Lung (tissue), 11 donors: ENCODE measurements at regions not wholly inside any gene's neighbourhood (a gene's known extent, or its start where the extent isn't known, plus 50 kb on each side); places are given as distances from the start of the nearest gene placed in this dataset.
"Not testable (repeated sequence)": the region's sequence is repeated elsewhere in the genome, so short reads cannot be mapped to it uniquely, and the experiment has no call there.

Source experiments
- ATAC-seq: fragments of 200-7000 bp; cut with Tn5 transposase; one replicate; pipeline ENCODE4 v1.9.1; 2020; ENCODE audit warnings: moderate number of reproducible peaks; ENCODE audit not compliant: insufficient read depth, low FRiP score
- DNase-seq, 3 donors: peaks; one replicate each; pipeline ENCODE4 v3.0.0-alpha.2; 2013 to 2017
- H3K27ac ChIP-seq, 2 donors: one replicate each; pipeline ENCODE4 v1.5.1; 2013; ENCODE audit warnings: mild to moderate bottlenecking in 2 of 2, moderate library complexity in 2 of 2, control low read depth in 1 of 2, inconsistent platforms in 1 of 2, low read depth in 1 of 2, low read length in 1 of 2
- H3K27me3 ChIP-seq, 3 donors: one replicate each; pipeline ENCODE4 v1.5.1; 2013; ENCODE audit warnings: low read length in 2 of 3; ENCODE audit not compliant: control insufficient read depth in 3 of 3, insufficient read depth in 3 of 3
- H3K36me3 ChIP-seq, 4 donors: one replicate each; pipeline ENCODE4 v1.5.1; 2013; ENCODE audit warnings: low read length in 4 of 4, mild to moderate bottlenecking in 1 of 4, moderate library complexity in 1 of 4; ENCODE audit not compliant: control insufficient read depth in 4 of 4, insufficient read depth in 4 of 4
- H3K4me1 ChIP-seq, 5 donors: one replicate each; pipeline ENCODE4 v1.5.1; 2013; ENCODE audit warnings: low read length in 5 of 5, mild to moderate bottlenecking in 2 of 5, moderate library complexity in 1 of 5; ENCODE audit not compliant: control insufficient read depth in 5 of 5, insufficient read depth in 5 of 5
- H3K4me3 ChIP-seq: one replicate; pipeline ENCODE4 v1.5.1; 2013; ENCODE audit warnings: mild to moderate bottlenecking, control low read depth, moderate library complexity
- H3K9ac ChIP-seq, 2 donors: one replicate each; pipeline ENCODE4 v1.5.1; 2013; ENCODE audit warnings: low read length in 2 of 2, control low read depth in 1 of 2; ENCODE audit not compliant: insufficient read depth in 1 of 2
- H3K9me3 ChIP-seq, 4 donors: one replicate each; pipeline ENCODE4 v1.5.1; 2013; ENCODE audit warnings: low read length in 3 of 4, mild to moderate bottlenecking in 1 of 4, moderate library complexity in 1 of 4; ENCODE audit not compliant: control insufficient read depth in 4 of 4, insufficient read depth in 3 of 4
- whole genome bisulfite sequencing, 2 donors: extraction: QIAGEN DNeasy Blood & Tissue Kit; methylation state at CpG; one replicate each; pipeline ENCODE4 v1.1.7; 2013; 5-methylcytosine and 5-hydroxymethylcytosine counted together
- TF ChIP-seq, protein P1 (sequence below): IDR thresholded peaks from 2 replicates; pipeline ENCODE4 v1.5.1; 2012; ENCODE audit warnings: mild to moderate bottlenecking; ENCODE audit errors: control extremely low read depth, extremely low read depth
- donor health status: control.
- donor health status: control.
- donor health status: Bipolar disorder and iron deficiency.
- donor health status: healthy.
- donor health status: DM: yes; HTN: yes; CAD: no.

DNA sequence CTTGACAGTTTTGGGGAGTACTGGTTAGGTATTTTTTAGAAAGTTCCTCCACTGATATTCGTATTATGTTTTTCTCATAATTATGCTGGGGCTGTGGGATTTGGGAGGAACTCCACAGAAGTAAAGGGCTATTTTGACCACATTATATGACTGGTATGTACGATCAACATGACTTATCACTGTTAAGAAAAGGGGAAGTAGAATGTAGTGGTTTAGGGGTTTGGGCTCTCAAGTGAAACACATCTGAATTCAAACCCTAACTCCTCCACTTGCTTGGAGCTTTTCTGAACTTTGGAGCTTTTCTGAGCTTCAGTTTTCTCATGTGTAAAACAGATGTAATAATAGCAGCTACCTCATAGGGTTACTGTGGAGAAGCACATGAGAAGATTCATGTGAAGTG lies 96.4 kb upstream of the C1GALT1C1 start:
- no peak for ATAC-seq

DNA sequence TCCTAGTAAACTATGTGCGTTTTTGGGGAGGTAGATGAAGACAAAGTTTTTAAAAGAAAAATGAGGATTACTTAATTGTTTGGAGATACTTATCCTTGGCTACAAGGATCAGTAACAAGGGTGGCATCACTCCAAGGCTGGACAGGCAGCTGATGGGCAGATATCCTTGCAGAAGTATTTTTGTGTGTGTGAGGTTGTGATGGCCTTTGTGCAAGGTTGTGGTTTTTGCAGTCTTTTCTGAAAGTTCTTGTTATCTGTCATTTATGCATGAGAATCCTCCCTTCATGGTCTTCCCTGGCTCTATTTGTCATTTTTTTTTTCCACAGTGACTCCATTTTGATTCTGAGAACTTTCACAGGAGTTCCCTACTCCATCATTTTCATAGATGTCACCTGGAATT lies 96.0 kb upstream of the C1GALT1C1 start:
- Histone ChIP-seq H3K4me3 (no peak overlapping the region), H3K36me3 (no peaks in the 10 kb centered on the region), H3K9me3 (no peaks in the 10 kb centered on the region), H3K9ac (no peak overlapping the region), H3K27me3 (no peaks in the 10 kb centered on the region), H3K27ac (no peak overlapping the region), H3K4me1 (no peaks in the 10 kb centered on the region)
- WGBS, 2 donors: 66 to 94% methylated on average over 1 of the region's 1 CpG
- no peak for DNase-seq
- no peak for ATAC-seq
- TF ChIP-seq, protein P1, sequence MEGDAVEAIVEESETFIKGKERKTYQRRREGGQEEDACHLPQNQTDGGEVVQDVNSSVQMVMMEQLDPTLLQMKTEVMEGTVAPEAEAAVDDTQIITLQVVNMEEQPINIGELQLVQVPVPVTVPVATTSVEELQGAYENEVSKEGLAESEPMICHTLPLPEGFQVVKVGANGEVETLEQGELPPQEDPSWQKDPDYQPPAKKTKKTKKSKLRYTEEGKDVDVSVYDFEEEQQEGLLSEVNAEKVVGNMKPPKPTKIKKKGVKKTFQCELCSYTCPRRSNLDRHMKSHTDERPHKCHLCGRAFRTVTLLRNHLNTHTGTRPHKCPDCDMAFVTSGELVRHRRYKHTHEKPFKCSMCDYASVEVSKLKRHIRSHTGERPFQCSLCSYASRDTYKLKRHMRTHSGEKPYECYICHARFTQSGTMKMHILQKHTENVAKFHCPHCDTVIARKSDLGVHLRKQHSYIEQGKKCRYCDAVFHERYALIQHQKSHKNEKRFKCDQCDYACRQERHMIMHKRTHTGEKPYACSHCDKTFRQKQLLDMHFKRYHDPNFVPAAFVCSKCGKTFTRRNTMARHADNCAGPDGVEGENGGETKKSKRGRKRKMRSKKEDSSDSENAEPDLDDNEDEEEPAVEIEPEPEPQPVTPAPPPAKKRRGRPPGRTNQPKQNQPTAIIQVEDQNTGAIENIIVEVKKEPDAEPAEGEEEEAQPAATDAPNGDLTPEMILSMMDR: no peak

More for the DNA sequence above, 96.4 kb upstream of the C1GALT1C1 start:
- Histone ChIP-seq H3K4me1 (no peaks in the 10 kb centered on the region), H3K27ac (no peak overlapping the region), H3K9ac (no peak overlapping the region), H3K27me3 (no peaks in the 10 kb centered on the region), H3K36me3 (no peaks in the 10 kb centered on the region), H3K4me3 (no peak overlapping the region), H3K9me3 (no peaks in the 10 kb centered on the region)
- 35 to 53% methylated on average over 2 of the region's 2 CpGs for WGBS, 2 donors
- TF ChIP-seq, protein P1: no peak
- no peak for DNase-seq

DNA sequence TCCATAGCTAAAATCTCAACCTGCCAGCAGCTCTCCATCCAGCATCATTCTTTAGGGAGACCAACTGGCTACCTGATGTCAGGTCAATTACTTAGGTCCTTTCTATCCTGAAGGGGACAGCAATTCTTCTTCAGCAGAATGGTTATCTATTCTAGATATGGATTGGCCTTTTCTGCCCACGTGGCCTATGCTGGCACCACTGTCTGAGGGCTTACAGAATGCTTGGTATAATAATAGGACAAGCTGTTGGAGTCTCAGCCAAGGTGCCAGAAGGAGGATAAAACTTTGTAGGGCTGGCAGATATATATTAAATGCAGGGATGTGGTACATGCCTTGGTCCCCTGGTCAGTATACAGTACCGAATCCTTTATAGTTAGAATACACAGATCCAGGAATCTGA lies 89.8 kb upstream of the C1GALT1C1 start:
- no peak overlapping the region for H3K9ac ChIP-seq
- no peak overlapping the region for H3K4me3 ChIP-seq
- no peaks in the 10 kb centered on the region for H3K36me3 ChIP-seq
- no peaks in the 10 kb centered on the region for H3K27me3 ChIP-seq
- ATAC-seq: no peak
- WGBS, 2 donors: 66 to 77% methylated on average over 2 of the region's 2 CpGs
- DNase-seq: no peak
- no peak overlapping the region for H3K27ac ChIP-seq
- H3K9me3 ChIP-seq: no peaks in the 10 kb centered on the region
- TF ChIP-seq, protein P1: no peak
- no peaks in the 10 kb centered on the region for H3K4me1 ChIP-seq

DNA sequence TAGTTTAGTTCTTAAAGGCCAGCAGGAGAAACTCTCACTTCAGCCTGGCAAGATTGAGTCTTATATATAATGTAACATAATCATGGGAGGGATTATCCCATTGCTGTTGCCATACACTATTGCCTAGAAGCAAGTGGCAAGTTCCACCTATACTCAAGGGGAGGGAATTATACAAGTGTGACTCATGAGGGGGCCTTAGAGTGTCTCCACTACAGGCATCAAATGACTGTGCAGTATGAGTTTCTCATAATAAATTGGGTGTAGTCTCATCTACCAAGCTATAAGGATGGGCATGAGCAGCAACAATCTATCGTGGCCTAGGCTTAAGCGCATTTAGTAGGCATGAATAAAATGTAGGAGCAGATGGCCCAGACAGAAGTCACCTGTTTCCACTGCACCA lies 89.1 kb upstream of the C1GALT1C1 start:
- Histone ChIP-seq H3K27me3 (no peaks in the 10 kb centered on the region), H3K4me1 (no peaks in the 10 kb centered on the region), H3K36me3 (no peaks in the 10 kb centered on the region), H3K9me3 (no peaks in the 10 kb centered on the region), H3K4me3 (no peak overlapping the region), H3K9ac (no peak overlapping the region), H3K27ac (no peak overlapping the region)
- no peak for DNase-seq
- WGBS, 2 donors: 93 to 96% methylated on average over 2 of the region's 2 CpGs
- TF ChIP-seq, protein P1: no peak
- ATAC-seq: no peak

DNA sequence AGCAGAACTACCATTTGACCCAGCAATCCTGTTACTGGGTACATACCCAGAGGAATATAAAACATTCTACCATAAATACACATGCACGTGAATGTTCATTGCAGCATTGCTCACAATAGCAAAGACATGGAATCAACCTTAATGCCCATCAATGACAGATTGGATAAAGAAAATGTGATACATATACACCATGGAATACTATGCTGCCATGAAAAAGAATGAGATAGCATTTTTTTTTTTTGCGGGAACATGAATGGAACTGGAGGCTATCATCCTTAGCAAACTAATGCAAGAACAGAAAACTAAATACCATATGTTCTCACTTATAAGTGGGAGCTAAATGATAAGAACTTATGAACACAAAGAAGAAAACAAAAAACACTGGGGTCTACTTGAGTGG lies 72.5 kb upstream of the C1GALT1C1 start:
- not testable (repeated sequence) for ATAC-seq, H3K36me3 ChIP-seq, H3K9me3 ChIP-seq, H3K4me3 ChIP-seq, H3K27me3 ChIP-seq, DNase-seq, H3K9ac ChIP-seq, H3K4me1 ChIP-seq, H3K27ac ChIP-seq
- WGBS, 2 donors: 91 to 97% methylated on average over 2 of the region's 2 CpGs
